Activated CD8-positive, alpha-beta T cell treated with anti-CD3 and anti-CD28 coated beads for 36 hours (primary cell): ENCODE measurements at regions not wholly inside any gene's neighbourhood (a gene's known extent, or its start where the extent isn't known, plus 50 kb on each side); places are given as distances from the start of the nearest gene placed in this dataset.

Experiments
- ATAC-seq: fragments of 200-7000 bp; cut with Tn5 transposase; one replicate; pipeline ENCODE4 v1.10.0; 2021; ENCODE audit warnings: mild to moderate bottlenecking, moderate library complexity
- CTCF ChIA-PET: fragments of 350-600 bp; sonication (Branson Sonifier 250); formaldehyde crosslinking; loops from one replicate; lab custom pipeline; 2021; ENCODE audit warnings: antibody characterized with exemption; lab: Charles Lee
- POLR2A ChIA-PET: fragments of 350-600 bp; sonication (Branson Sonifier 250); formaldehyde crosslinking; loops from one replicate; lab custom pipeline; 2021; ENCODE audit warnings: antibody characterized with exemption; lab: Charles Lee
- DNase-seq: peaks from one replicate; pipeline ENCODE4 v3.0.0-alpha.2; 2020
- H3K27ac Mint-ChIP-seq: one replicate; pipeline ENCODE4 v1.8.0; 2021; ENCODE audit warnings: mild to moderate bottlenecking, mixed read lengths
- H3K27me3 Mint-ChIP-seq: one replicate; pipeline ENCODE4 v1.8.0; 2021; ENCODE audit warnings: mixed read lengths
- H3K36me3 Mint-ChIP-seq: one replicate; pipeline ENCODE4 v1.8.0; 2021; ENCODE audit warnings: low read depth, mixed read lengths
- H3K4me1 Mint-ChIP-seq: one replicate; pipeline ENCODE4 v1.8.0; 2021; ENCODE audit warnings: low read depth, mixed read lengths
- H3K4me3 Mint-ChIP-seq: one replicate; pipeline ENCODE4 v1.8.0; 2021; ENCODE audit warnings: mild to moderate bottlenecking, moderate library complexity, mixed read lengths
- H3K9me3 Mint-ChIP-seq: one replicate; pipeline ENCODE4 v1.8.0; 2021; ENCODE audit warnings: mixed read lengths
- intact Hi-C: fragments of 100-400 bp; cut with micrococcal nuclease; formaldehyde crosslinking; loops from one replicate; pipeline ENCODE4 v1.10.0; 2022
- TF ChIP-seq, protein P1 (sequence below): fragments of 200-600 bp; IDR thresholded peaks from one replicate; pipeline ENCODE4 v1.8.0; 2022; ENCODE audit warnings: antibody characterized with exemption, mild to moderate bottlenecking

DNA sequence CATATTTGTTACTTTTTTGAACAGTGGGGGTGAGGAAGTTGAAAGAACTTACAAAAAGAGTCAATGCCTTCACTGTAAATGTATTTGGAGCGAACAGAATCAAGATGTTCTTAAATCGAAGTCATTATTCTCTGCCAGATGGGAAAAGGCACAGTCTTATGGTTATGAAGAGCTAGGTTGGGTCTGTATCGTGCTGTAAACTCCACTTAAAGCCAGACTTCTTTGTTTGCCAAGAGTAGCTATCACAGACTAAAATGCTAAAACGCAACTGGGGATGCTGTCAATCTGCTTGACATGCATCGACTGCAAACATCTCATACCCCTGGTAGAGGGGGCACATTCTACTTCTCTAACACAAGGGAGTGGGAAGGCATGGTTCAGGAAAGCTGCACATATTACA is 160.4 kb downstream of the DACT1 start:
- POLR2A ChIA-PET, result no interaction called here
- no peak overlapping the region for H3K27ac Mint-ChIP-seq
- CTCF ChIA-PET, result no interaction called here
- H3K36me3 Mint-ChIP-seq, result no peaks in the 10 kb centered on the region
- H3K4me3 Mint-ChIP-seq, result no peak overlapping the region
- H3K4me1 Mint-ChIP-seq, result no peaks in the 10 kb centered on the region
- ATAC-seq, result no peak
- peaks cover 4% of the 10 kb centered on the region for H3K27me3 Mint-ChIP-seq
- H3K9me3 Mint-ChIP-seq, result no peaks in the 10 kb centered on the region
- intact Hi-C loops, result no loop called here
- TF ChIP-seq, protein P1, sequence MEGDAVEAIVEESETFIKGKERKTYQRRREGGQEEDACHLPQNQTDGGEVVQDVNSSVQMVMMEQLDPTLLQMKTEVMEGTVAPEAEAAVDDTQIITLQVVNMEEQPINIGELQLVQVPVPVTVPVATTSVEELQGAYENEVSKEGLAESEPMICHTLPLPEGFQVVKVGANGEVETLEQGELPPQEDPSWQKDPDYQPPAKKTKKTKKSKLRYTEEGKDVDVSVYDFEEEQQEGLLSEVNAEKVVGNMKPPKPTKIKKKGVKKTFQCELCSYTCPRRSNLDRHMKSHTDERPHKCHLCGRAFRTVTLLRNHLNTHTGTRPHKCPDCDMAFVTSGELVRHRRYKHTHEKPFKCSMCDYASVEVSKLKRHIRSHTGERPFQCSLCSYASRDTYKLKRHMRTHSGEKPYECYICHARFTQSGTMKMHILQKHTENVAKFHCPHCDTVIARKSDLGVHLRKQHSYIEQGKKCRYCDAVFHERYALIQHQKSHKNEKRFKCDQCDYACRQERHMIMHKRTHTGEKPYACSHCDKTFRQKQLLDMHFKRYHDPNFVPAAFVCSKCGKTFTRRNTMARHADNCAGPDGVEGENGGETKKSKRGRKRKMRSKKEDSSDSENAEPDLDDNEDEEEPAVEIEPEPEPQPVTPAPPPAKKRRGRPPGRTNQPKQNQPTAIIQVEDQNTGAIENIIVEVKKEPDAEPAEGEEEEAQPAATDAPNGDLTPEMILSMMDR, result no peak
- no peak for DNase-seq

DNA sequence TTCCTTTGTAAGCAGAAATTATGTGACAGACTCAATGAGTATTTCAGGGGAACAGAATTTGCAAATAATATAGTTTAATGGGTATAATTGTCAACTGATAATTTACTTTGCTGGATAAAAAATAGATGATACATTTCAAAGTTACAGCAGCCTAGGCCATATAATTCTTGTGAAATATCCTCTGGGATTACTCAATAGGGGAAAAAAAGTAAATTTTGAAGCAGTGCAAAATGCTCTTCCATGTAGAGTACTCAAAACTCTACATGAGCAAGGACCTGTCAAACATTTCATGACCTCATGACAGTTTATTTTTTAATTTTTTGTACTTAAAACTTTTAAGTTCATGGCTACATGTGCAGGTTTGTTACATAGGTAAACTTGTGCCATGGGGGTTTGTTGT is 163.3 kb downstream of the DACT1 start:
- H3K27me3 Mint-ChIP-seq, result peaks cover 7% of the 10 kb centered on the region
- no peaks in the 10 kb centered on the region for H3K4me1 Mint-ChIP-seq
- H3K27ac Mint-ChIP-seq, result no peak overlapping the region
- DNase-seq (no peak), ATAC-seq (no peak)
- ChIA-PET CTCF (no interaction called here), POLR2A (interaction anchor here (0.6 kb wide), 1 partner anchor 28 kb away, joined by 3 read pairs; no protein-coding TSS in a partner anchor)
- no peaks in the 10 kb centered on the region for H3K9me3 Mint-ChIP-seq
- H3K36me3 Mint-ChIP-seq, result no peaks in the 10 kb centered on the region
- intact Hi-C loops, result no loop called here
- TF ChIP-seq, protein P1, result no peak
- no peak overlapping the region for H3K4me3 Mint-ChIP-seq

DNA sequence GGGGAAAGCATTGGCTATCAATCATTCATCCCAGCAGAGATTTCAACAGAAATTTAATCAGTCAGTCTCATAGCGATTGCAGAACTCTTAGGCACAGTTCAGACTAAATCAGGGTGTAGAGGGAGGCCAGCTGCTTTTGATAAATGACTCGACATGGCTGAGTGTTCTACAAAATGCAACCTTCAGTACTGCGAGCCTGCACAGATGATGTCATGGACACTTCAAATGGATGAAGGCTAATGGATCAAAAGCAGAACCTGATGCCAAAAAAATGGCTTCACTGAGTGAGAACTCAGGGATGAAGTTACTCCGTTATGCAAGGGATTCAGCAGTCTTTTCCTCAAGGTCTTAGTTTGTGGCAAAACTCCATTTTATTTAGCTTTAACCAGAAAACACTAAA is 167.3 kb downstream of the DACT1 start:
- peaks cover 7% of the 10 kb centered on the region for H3K27me3 Mint-ChIP-seq
- intact Hi-C loops, result no loop called here
- H3K36me3 Mint-ChIP-seq, result no peaks in the 10 kb centered on the region
- TF ChIP-seq, protein P1, result no peak
- no peak overlapping the region for H3K27ac Mint-ChIP-seq
- ChIA-PET POLR2A (no interaction called here), CTCF (interaction anchor here (1.2 kb wide), 1 partner anchor 304 kb away, joined by 3 read pairs; no protein-coding TSS in a partner anchor)
- DNase-seq (no peak), ATAC-seq (no peak)
- H3K4me1 Mint-ChIP-seq, result no peaks in the 10 kb centered on the region
- no peak overlapping the region for H3K4me3 Mint-ChIP-seq
- H3K9me3 Mint-ChIP-seq, result no peaks in the 10 kb centered on the region

DNA sequence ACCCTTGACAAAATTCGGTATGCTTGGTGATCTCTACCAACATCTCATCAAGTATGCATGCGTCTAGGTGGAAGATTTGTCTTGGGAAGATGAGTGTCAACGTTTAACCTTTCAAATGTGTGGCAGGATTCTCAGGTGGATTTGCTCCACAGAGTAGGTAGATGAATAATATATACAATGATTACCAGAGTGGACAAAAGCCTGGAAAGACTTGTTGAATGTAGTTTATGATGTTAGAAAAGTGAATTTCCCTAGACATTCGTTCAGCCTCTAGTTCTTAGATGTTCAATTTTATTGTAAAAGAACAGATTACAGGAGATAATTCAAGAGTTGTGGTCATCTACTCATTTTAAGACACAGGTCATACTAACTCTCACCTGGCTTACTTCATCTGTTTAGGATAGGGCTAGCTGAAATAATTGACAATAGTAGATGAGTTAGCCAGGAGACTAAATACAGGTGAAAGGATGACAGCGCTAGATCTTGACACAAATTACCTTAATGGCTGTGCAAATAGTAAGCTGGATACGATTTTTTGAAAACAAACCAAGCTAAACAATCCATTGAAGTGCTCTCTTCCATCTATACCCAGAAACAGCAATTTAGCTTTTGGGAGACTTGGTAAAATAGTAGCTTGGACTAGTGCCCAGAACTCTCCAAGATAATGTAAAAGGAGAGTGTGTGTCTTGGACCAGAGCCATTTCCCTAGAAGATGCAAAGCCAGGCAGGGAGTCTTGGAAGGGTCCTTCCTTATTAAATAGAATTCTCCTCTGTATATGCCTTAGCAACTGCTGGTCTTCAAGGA is 168.0 kb downstream of the DACT1 start:
- no peak for DNase-seq
- intact Hi-C loops, result no loop called here
- ChIA-PET POLR2A (no interaction called here), CTCF (interaction anchor here (0.8 to 1.2 kb wide), 2 partner anchors 47 to 305 kb away, joined by 3 to 4 read pairs; no protein-coding TSS in a partner anchor)
- Mint-ChIP-seq H3K4me3 (no peak overlapping the region), H3K27ac (no peak overlapping the region), H3K4me1 (no peaks in the 10 kb centered on the region), H3K27me3 (peaks cover 7% of the 10 kb centered on the region), H3K36me3 (no peaks in the 10 kb centered on the region), H3K9me3 (no peaks in the 10 kb centered on the region)
- ATAC-seq, result no peak
- TF ChIP-seq, protein P1, result no peak

DNA sequence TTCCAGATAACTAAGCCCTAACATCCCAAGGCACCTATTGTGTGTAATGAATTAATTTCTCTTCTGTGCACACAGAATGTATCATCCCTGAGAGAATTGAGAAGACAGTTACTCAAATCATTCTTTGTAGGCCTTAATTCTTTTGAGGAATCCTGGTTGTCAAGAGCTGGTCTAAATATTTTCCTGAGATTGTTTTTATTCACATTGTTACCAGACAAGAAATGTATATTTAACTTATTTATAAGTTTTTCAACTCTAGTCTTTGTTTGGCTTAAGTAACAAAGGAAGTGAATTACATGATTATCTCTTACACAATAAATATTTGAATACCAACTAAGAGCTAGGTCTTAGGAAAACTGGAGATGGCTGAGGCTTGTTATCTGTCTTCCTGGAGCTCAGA is 169.4 kb downstream of the DACT1 start:
- H3K4me1 Mint-ChIP-seq, result no peaks in the 10 kb centered on the region
- peaks cover 7% of the 10 kb centered on the region for H3K27me3 Mint-ChIP-seq
- no peak overlapping the region for H3K27ac Mint-ChIP-seq
- intact Hi-C loops, result no loop called here
- POLR2A ChIA-PET, result no interaction called here
- H3K4me3 Mint-ChIP-seq, result no peak overlapping the region
- TF ChIP-seq, protein P1, result no peak
- DNase-seq (no peak), ATAC-seq (no peak)
- CTCF ChIA-PET, result no interaction called here
- H3K36me3 Mint-ChIP-seq, result no peaks in the 10 kb centered on the region
- no peaks in the 10 kb centered on the region for H3K9me3 Mint-ChIP-seq
